Parathyroid adenoma (tissue), 2 donors: ENCODE measurements at regions not wholly inside any gene's neighbourhood (a gene's known extent, or its start where the extent isn't known, plus 50 kb on each side); places are given as distances from the start of the nearest gene placed in this dataset.

Experiments used
- H2AFZ ChIP-seq: fragments of 300-600 bp; sonication (generic); one replicate; pipeline ENCODE4 v1.7.0; 2017; ENCODE audit warnings: antibody characterized with exemption, mild to moderate bottlenecking
- H3K27ac ChIP-seq: fragments of 300-600 bp; sonication (generic); one replicate; pipeline ENCODE4 v1.7.0; 2017
- H3K27me3 ChIP-seq: fragments of 300-600 bp; sonication (generic); one replicate; pipeline ENCODE4 v1.7.0; 2017; ENCODE audit warnings: low read length; ENCODE audit not compliant: control insufficient read depth, insufficient read depth
- H3K36me3 ChIP-seq: fragments of 300-600 bp; sonication (generic); one replicate; pipeline ENCODE4 v1.7.0; 2017; ENCODE audit warnings: low read length; ENCODE audit not compliant: control insufficient read depth, insufficient read depth
- H3K4me1 ChIP-seq: fragments of 300-600 bp; sonication (generic); one replicate; pipeline ENCODE4 v1.7.0; 2017; ENCODE audit warnings: control low read depth
- H3K4me2 ChIP-seq: fragments of 300-600 bp; sonication (generic); one replicate; pipeline ENCODE4 v1.7.0; 2017; ENCODE audit warnings: low read length
- H3K4me3 ChIP-seq: fragments of 300-600 bp; sonication (generic); one replicate; pipeline ENCODE4 v1.7.0; 2017; ENCODE audit warnings: low read depth, low read length
- H3K79me2 ChIP-seq: fragments of 300-600 bp; sonication (generic); one replicate; pipeline ENCODE4 v1.7.0; 2017; ENCODE audit warnings: control low read depth
- H3K9ac ChIP-seq: fragments of 300-600 bp; sonication (generic); one replicate; pipeline ENCODE4 v1.7.0; 2017; ENCODE audit warnings: mild to moderate bottlenecking
- H3K9me3 ChIP-seq: fragments of 300-600 bp; sonication (generic); one replicate; pipeline ENCODE4 v1.7.0; 2017; ENCODE audit warnings: low read length; ENCODE audit not compliant: control insufficient read depth
- CTCF ChIP-seq: fragments of 300-600 bp; sonication (generic); IDR thresholded peaks from one replicate; pipeline ENCODE4 v1.7.0; 2017; ENCODE audit warnings: antibody characterized with exemption, mild to moderate bottlenecking
- donor health status: primary hyperparathyroidism.

- Histone ChIP-seq H3K9ac (no peak overlapping the region), H3K36me3 (no peaks in the 10 kb centered on the region), H3K4me1 (no peaks in the 10 kb centered on the region), H3K4me2 (no peak overlapping the region), H3K27ac (no peak overlapping the region), H3K9me3 (no peaks in the 10 kb centered on the region), H3K27me3 (no peaks in the 10 kb centered on the region), H3K79me2 (no peaks in the 10 kb centered on the region), H3K4me3 (no peak overlapping the region), H2AFZ (no peak overlapping the region)
- no peak for TF ChIP-seq CTCF
Observed at GRCh38 chr4:77493829-77494551, 111.6 kb upstream of the CXCL13 start.

GRCh38 chr4:77496457-77496856 lies 109.2 kb upstream of the CXCL13 start:
- H3K4me2 ChIP-seq = no peak overlapping the region
- H3K79me2 ChIP-seq = no peaks in the 10 kb centered on the region
- H3K27me3 ChIP-seq = no peaks in the 10 kb centered on the region
- H3K4me3 ChIP-seq = no peak overlapping the region
- no peak for TF ChIP-seq CTCF
- no peaks in the 10 kb centered on the region for H3K9me3 ChIP-seq
- H3K36me3 ChIP-seq = no peaks in the 10 kb centered on the region
- H3K4me1 ChIP-seq = no peaks in the 10 kb centered on the region
- no peak overlapping the region for H3K27ac ChIP-seq
- H2AFZ ChIP-seq = no peak overlapping the region
- H3K9ac ChIP-seq = no peak overlapping the region

- TF ChIP-seq CTCF = no peak
- no peak overlapping the region for H3K4me3 ChIP-seq
- H3K27me3 ChIP-seq = no peaks in the 10 kb centered on the region
- no peak overlapping the region for H3K9ac ChIP-seq
- no peak overlapping the region for H2AFZ ChIP-seq
- H3K79me2 ChIP-seq = no peaks in the 10 kb centered on the region
- H3K27ac ChIP-seq = no peak overlapping the region
- no peaks in the 10 kb centered on the region for H3K36me3 ChIP-seq
- H3K4me2 ChIP-seq = no peak overlapping the region
- no peaks in the 10 kb centered on the region for H3K4me1 ChIP-seq
- no peaks in the 10 kb centered on the region for H3K9me3 ChIP-seq
Observed at GRCh38 chr4:77500801-77501200, 104.8 kb upstream of the CXCL13 start.

- no peak overlapping the region for H3K9ac ChIP-seq
- no peaks in the 10 kb centered on the region for H3K4me1 ChIP-seq
- no peak overlapping the region for H3K4me3 ChIP-seq
- no peaks in the 10 kb centered on the region for H3K79me2 ChIP-seq
- no peaks in the 10 kb centered on the region for H3K9me3 ChIP-seq
- H3K36me3 ChIP-seq = no peaks in the 10 kb centered on the region
- no peak overlapping the region for H2AFZ ChIP-seq
- no peaks in the 10 kb centered on the region for H3K27me3 ChIP-seq
- no peak for TF ChIP-seq CTCF
- no peak overlapping the region for H3K27ac ChIP-seq
- H3K4me2 ChIP-seq = no peak overlapping the region
Observed at GRCh38 chr4:77501240-77501639, 104.4 kb upstream of the CXCL13 start.

GRCh38 chr4:77501851-77502250 lies 103.8 kb upstream of the CXCL13 start:
- Histone ChIP-seq H3K4me3 (no peak overlapping the region), H3K9me3 (no peaks in the 10 kb centered on the region), H3K36me3 (no peaks in the 10 kb centered on the region), H3K9ac (no peak overlapping the region), H2AFZ (no peak overlapping the region), H3K27ac (no peak overlapping the region), H3K79me2 (no peaks in the 10 kb centered on the region), H3K27me3 (no peaks in the 10 kb centered on the region), H3K4me1 (no peaks in the 10 kb centered on the region), H3K4me2 (no peak overlapping the region)
- no peak for TF ChIP-seq CTCF
